HuH-7 (cell line): ENCODE measurements at regions not wholly inside any gene's neighbourhood (a gene's known extent, or its start where the extent isn't known, plus 50 kb on each side); places are given as distances from the start of the nearest gene placed in this dataset.
"Not testable (repeated sequence)": the region's sequence is repeated elsewhere in the genome, so short reads cannot be mapped to it uniquely, and the experiment has no call there.

Experiments
- DNase-seq: peaks from one replicate; pipeline ENCODE4 v3.0.0; 2011; ENCODE audit warnings: low spot score

DNA sequence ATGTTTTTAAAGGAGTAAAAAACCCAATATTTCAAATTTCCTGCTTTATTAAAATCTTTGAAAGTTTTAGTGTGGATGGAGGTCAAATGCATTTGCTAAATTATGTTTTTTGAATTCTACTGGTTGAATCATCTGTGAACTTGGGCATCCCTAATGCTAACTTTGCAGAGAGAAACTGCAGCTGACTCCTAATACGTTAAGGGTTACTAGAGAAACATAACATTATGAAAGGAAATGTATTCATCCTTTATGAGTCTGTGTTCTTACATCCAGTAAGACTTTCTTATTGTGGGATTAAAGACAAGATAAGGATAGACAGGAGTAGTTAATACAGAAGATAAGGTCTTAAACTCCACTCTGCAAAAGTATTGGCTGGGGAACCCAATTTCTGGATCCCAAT, 140.6 kb downstream of the FAM124B start:
- no peak for DNase-seq

DNA sequence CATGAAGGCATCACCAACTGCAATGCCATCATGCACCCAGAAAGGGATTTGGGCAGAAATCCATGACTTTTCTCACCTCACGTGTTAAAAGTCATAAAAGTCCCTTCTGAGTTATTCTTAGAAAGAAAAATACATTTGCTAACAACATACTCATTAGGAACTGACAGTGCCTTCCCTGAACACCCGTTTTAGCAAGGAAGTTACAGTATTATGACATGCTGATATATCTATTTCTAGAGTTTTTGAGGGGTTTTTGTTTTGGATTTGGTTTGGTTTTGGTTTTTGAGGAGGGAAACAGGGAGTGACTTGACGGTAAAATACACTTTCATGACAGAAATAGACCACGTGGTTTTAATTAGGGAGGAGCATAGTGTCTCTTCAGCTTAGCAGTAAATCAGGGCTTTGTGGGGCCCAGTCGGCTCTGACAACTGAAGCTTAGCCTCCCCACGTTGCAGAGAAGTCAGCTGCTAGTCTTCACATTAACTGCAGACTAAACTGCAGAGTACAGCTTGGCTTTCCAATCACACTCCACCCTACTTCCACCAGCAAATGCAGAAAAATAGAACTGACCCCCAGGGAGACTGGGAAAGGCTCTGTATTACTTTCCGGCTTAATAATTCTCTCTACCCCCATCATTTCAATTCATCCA, 141.4 kb downstream of the FAM124B start:
- DNase-seq = no peak

DNA sequence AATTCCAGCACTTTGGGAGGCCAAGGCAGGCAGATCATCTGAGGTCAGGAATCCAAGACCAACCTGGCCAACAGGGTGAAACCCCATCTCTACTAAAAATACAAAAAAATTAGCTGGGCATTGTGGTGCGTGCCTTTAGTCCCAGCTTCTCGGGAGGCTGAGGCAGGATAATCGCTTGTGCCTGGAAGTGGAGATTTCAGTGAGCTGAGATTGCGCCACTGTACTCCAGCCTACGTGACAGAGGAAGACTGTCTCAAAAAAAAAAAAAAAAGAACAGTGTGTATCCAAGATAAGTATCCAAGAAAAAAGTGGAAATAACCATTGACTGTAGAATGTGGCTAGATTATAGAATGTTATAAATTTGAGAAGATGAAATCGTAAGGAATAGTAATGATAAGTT, 142.1 kb downstream of the FAM124B start:
- no peak for DNase-seq

DNA sequence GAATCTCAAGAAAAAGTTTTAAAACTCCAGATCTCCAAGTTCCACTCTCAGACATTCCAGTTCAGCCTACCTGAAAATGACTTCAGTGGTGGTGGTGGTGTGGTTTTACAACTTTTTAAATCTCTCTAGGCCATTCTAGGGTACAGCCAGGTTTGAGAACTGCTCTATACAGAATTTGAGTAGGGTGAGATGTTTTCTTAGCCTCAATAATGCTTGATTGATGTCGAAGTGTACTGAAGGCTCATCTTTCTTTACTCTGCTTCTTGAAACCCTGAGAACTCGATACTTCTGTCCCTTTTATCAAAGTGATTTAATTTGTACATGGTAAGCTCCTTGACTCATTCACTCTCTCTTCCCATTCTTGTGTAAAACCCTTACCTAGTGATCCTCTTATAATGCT, 143.8 kb downstream of the FAM124B start:
- no peak for DNase-seq

DNA sequence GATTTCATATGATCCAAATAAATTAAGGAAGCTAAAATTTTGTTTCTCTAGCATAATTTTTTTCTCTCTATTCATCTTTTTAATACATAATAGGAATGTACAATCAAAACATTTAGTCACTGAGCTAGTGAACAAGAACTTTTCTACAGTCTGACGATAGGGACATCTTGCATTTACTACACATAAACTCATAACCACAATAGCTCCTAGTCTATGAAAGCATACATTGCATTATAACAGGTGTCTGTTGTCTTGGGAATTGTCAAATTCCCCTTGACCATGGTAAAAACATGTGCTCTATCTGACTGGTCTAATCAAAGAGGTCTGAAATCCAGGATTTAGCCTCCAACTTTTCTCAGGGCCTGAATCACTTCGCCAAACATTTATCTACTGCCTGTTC, 144.8 kb downstream of the FAM124B start:
- DNase-seq = no peak

DNA sequence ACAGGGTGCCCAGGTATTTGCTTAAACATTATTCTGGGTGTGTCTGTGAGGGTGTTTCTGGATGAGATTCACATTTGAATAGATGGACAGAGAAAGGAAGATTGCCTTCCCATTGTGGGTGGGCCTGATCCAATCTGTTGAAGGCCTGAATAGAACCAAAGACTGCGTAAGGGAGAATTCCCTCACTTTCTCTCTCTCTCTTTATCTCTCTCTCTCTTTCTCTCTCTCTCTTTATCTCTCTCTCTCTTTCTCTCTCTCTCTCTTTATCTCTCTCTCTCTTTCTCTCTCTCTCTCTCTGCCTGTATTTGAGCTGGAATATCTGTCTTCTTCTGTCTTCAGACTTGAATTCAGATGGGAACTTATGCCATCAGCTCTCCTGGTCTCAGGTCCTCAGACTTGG, 148.4 kb downstream of the FAM124B start:
- DNase-seq = no peak

DNA sequence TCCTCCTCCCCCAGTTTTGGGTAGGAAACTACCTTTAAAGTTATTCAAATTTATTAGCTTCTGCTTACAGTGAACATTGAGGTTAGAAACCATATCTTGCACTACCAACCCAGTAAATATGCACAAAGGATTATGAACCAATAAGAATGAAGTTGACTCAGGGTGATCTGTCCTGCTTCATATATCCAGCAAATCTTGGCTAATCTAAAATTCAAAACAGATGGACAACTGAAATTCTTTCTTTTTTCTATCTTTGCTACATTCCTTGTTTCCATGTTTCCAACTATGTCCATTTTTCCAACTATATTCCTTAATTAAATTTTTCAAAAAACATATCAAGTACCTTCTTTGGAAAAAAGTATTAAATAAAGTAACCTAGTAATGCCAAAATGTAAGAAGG, 149.3 kb downstream of the FAM124B start:
- no peak for DNase-seq

DNA sequence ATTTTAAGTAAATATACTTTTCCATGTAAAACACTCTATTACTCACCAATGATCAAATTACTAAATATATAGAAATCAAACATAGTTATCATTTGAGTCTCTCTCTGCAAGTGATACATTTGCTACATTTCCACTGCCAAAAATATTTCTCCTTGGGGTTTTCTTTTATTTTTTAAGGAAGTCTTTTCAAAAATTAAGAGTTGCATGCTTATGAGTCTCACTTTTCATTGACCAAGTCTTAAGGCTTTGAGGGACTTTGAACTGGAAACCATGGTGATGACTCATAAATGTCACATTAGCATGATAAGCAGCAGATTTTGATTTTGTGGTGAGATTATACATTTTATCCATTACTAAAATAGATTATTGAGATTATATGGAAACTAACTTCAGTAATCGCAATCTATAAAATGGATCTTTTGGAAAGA, 152.9 kb downstream of the FAM124B start:
- DNase-seq = no peak

DNA sequence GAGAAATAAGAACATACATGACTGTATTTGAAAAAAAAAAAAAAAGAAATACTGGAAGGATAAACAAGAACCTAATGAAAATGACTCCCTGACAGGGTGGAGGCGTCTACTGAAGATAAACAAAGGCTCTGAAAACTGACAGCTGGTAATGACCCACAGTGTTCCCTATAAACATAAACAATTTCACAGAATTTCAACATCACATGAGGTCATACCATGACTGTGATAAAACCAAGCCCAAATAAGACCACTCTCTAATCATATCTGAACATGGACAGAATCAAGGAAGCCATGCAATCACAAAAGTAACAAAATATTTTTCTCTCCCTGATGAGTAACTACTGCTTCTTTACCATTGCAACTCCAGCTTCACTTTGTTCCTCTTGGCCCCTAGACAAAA, 159.3 kb downstream of the FAM124B start:
- DNase-seq = no peak

DNA sequence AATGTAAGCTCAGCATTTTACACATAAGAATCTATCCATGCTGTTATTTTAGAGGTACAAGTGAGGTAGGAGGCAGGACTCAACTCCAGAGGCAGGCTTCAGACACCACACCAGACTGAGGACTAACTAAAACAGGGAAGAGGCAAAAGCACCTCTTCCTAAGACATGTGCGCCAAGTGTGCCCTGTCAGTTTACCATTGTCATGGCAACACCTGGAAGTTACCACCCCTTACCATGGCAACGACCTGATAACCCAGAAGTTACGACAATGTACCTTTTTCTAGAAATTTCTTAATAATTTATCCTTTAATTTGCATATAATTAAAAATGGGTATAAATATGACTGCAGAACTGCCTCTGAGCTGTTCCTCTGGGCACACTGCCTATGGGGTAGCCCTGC, 160.1 kb downstream of the FAM124B start:
- no peak for DNase-seq

DNA sequence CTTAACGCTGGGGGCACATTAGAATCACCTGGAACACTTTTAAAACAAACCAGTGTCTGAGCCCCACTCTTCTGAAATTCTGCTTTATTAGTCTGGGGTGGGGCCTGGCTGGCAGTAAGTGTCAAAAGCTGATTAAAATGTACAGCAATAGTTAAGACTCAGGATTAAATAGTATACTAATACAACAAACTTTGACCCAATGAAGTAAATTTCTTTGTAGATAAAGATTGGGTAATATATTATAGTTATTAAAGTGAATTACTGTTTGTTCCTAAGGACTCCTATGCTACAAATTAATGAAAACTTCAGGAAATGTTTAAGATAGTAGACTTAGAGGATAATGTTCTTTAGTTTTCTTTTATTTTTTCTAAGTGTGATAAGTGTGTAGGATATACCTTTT, 160.9 kb downstream of the FAM124B start:
- no peak for DNase-seq

DNA sequence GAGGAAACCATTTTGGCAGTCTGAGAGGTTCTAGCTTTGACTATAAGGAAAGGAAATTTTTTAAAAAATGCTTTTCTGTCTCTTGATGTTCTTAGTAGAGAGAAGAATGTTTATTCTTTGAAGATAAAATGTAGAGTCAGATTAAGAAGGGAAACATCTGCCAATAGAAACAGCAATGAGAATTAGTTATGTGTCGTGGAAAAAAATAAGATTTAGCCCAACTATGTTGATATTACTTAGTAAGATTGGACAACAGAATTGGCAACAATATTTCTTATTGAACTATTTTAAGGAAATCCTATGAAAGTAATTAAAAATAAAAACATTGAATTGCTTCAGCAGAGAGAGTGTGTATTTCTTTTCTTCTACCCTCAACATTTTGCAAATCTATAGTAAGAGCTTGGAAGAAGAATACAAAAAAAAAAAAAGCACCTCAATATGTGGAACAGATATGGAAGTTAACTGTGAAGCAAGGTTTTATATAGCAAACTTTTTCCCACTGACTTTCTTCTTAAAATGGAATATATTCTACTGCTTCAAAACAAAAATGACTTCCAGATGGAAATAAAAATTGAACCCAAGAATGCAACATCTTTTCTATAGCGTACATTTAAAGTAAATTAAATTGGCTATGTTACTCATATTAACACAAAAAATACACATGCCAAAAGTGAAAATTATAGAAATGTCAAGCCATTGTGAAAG, 177.9 kb downstream of the FAM124B start:
- no peak for DNase-seq

DNA sequence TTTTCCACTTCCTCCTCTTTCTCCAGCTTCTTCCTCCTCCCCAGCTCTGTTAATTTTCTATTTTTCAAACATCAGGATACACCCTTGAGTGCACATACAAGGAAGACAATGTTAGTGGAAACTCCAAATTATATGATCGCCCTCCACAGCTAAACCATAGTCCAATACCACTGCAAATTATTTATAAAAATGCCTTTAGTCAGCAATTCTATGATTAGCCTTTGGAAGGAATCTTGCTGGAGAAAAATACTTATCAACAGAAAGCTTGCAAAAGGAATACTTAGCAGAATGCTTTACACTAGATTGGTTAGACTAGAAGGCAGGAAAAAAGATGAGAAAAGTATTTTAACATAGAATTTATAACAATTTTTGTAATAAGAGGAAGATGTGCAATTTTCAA, 178.9 kb downstream of the FAM124B start:
- no peak for DNase-seq

DNA sequence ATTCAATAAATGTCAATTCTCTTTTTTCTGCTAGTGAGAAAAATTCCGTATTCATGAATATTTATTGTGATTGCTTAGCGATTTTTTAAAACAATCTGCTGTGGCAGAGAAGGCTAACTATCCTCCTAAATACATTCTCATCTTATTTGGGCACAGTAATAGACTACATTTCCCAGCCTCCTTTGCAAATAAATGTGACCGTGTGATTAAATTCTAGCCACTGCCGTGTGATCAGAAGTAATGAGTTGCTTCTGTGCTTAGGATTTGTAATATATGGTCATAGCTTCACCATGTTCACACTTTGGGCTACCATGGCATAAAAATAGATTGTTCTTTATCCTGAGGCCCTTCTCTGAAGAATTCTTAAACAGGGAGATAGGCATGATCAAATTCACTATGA, 179.6 kb downstream of the FAM124B start:
- DNase-seq = no peak

DNA sequence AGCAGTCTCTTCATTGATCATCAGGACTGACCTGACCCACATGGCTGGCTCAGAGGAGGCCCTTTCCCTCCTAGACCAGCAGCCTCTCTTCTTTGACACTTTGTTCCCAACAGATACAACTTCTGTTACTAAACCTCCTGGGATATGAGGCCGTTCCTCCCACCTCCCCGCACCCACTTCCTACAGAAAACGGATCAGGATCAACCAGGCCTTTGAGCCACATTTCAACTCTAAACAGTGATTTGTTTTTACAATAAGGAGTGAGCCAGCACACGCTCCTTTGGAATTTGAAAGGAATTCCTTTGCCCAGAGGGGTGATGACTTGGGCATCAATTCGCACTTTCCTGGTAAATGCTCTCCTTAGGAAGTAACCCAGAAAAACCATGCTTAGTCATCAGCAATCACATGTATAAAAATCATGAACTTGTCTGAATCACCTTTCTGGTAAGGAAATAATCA, 180.4 kb downstream of the FAM124B start:
- DNase-seq = no peak

DNA sequence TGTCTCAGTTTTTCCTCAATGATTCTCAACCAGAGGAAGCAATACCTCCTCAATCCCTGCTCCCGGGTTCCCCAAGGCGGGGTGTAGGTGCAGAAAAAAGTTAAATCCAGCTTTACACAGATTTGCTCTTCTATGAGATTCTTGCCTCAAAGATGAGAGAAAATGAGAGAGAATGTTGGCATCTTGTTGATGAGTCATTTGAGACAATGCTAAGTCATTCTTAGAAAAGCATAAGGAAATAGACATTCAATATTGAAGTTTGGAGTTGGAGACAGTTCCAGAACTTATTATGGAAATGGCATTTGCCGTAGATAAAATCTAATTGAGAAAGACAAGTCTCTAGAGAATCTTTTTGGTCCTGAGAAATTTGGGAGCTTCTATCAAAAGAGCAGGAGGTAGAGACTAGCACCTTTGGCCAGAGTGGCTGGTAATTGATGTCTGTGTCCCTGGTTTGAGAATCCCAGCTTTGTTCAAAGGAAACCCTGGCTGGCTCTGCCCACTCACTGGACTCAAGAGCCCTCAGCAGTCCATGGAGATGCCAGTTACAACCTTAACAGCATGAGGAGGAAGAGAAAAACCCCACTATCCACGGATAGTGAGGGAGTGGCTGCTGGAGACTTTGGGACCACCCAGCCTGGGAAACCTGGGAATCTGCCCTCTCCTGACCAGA, 181.2 kb downstream of the FAM124B start:
- DNase-seq = no peak

DNA sequence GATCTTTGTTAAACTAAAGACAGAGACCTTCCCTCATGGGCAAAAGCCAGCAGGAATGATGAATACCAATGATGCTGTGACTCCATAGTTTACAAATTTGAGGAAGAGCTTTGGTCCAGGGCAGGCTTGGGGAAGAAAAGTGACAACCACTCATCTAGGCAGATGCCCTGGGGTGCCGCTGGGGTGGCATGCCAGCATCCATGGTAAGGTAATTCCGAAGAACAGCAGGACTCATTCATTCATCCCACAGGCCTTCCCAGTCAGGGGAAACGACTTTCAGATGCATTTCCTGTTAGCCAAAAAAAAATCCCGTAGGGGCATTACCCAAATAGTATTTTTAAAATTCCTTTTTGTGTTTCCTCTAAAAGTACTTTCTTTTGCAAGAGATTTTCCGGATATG, 180.7 kb upstream of the SERPINE2 start:
- no peak for DNase-seq

DNA sequence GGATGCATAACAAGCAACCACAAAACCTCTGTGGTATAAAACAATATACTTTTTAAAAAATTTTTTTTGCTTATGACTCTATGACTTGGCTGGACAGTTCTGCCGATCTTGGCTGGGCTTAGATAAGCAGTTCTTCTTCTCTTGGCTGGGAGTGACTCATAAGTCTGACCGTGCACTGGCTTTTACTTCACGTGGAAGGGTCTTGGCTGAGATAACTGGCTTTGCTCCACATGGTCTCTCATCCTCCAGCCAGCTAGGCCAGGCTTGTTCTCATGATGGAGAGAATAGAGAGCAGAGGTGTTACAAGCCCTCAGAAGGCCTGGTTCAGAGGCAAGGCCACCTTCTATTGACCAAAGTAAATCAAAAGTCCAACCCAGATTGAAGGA, 178.9 kb upstream of the SERPINE2 start:
- DNase-seq = no peak

DNA sequence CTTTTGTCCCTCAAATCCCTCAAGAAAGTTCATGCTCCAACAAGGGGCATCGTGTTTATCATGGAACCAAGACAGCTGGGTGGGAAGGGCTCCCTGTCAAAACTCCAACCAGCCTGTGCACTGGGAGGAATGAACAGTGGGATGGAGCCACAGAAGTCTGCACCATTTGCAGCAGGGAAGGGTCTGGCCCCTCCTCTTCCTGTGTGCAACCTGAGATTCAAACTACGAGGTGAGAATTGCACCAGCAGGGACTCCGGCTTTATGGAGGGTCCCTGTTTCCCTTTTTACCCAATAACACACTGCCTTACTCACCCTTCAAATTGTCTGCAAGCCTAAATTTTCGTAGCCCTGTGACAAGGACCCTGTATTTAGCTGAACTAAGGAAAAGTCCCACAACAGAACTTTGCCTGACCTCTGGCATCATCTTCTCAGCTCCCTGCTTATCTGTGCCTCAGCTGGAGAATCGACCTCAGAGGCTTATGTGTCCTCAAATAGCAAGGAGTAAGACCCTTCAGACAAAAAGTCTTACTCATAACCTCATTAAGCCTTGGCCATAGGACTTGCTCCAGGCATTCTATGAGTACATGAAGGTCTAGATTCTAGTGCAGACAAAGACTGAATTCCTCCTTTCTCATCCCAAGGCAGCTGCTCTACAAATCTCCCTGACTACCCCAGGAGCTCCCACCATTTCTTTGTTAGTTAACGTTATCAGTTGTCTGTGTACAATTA, 178.3 kb upstream of the SERPINE2 start:
- DNase-seq = no peak

DNA sequence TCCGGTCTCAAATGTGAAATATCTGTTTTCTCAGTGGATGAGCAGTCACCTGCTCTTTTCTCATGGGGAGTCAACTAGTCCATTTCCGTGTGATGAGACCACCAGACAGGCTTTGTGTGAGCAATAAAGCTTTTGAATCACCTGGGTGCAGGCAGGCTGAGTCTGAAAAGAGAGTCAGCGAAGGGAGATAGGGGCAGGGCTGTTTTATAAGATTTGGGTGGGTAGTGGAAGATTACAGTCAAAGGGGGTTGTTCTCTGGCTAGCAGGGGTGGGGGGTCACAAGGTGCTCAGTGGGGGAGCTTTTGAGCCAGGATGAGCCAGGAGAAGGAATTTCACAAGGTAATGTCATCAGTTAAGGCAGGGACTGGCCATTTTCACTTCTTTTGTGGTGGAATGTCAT, 176.5 kb upstream of the SERPINE2 start:
- not testable (repeated sequence) for DNase-seq

DNA sequence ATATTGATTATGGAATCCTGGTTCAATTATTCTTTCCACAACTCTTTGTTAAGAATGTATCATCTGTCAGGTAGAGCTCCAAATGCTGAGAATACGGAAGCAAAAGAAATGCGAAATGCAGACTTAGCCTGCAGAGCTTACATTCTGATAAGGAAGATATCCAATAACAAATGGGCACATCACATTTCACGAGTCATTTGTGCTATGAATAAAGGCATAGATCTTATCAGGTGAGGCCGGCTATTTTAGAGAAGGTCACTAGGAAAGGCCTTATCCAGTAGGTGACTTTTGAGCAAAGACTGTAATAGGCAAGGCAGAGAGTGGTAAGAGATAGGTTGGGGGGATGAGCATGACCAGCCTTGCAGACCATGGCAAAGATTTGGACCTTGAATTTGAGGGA, 174.3 kb upstream of the SERPINE2 start:
- DNase-seq = no peak

DNA sequence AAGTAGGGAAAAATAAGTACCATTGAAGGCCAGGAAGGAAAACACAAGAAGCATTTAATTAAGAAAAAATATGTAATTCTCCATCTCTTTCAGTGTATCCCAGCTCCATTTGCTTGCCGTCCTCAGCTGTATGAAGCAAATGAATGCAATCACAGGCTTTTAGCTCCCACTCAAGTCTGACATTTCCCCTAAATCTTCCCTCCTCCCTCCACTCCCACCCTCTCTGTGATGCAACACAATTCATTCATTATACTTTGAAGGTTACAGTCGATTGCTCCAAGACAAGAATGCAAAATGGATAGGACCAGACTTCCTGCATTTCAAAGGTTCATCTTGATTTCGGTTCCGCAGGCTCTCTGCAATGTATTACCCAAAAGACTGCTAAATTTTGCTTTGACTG, 172.7 kb upstream of the SERPINE2 start:
- no peak for DNase-seq

DNA sequence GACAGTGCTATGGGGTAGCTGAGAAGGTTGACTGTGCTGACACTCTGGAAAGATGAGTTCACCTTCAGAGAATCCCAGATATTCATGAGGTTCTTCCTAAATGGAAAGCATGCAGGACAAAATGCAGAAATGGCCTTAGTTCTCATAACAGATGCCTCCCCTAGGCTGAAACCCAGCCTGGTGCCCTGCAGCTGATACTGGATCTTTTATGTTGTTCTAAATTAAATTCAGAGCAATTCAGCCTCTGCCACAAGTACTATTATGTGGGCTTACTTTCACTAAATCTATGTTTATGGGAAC, 172.0 kb upstream of the SERPINE2 start:
- DNase-seq = no peak
